Heart right ventricle (tissue), 16 donors: ENCODE measurements at regions not wholly inside any gene's neighbourhood (a gene's known extent, or its start where the extent isn't known, plus 50 kb on each side); places are given as distances from the start of the nearest gene placed in this dataset.

Experiments
- ATAC-seq, 8 donors: fragments of 200-7000 bp; cut with Tn5 transposase; one replicate each; pipeline ENCODE4 v1.9.1; 2020; ENCODE audit warnings: mild to moderate bottlenecking in 8 of 8, moderate library complexity in 8 of 8, moderate number of reproducible peaks in 1 of 8
- DNase-seq, 2 donors: peaks; one replicate each; pipeline ENCODE4 v3.0.0-alpha.2; 2020
- H3K27ac ChIP-seq, 10 donors: fragments of 200-600 bp; sonication (generic) in 2 of 10; one replicate each; pipeline versions ENCODE4 v1.5.0 to v1.8.0; 2020 to 2022; ENCODE audit warnings: mild to moderate bottlenecking in 3 of 10
- H3K27me3 ChIP-seq, 7 donors: fragments of 200-600 bp; one replicate each; pipeline ENCODE4 v1.8.0; 2021 to 2022; ENCODE audit warnings: mild to moderate bottlenecking in 2 of 7
- H3K36me3 ChIP-seq, 9 donors: fragments of 200-600 bp; sonication (generic) in 1 of 9; one replicate each; pipeline versions ENCODE4 v1.5.0 to v1.8.0; 2020 to 2022; ENCODE audit warnings: mild to moderate bottlenecking in 2 of 9
- H3K4me1 ChIP-seq, 9 donors: fragments of 200-600 bp; sonication (generic) in 1 of 9; one replicate each; pipeline versions ENCODE4 v1.5.0 to v1.8.0; 2020 to 2022; ENCODE audit warnings: mild to moderate bottlenecking in 4 of 9
- H3K4me3 ChIP-seq, 10 donors: fragments of 200-600 bp; sonication (generic) in 2 of 10; one replicate each; pipeline versions ENCODE4 v1.5.0 to v1.8.0; 2020 to 2022; ENCODE audit warnings: mild to moderate bottlenecking in 7 of 10, moderate library complexity in 2 of 10
- H3K9me3 ChIP-seq, 11 donors: fragments of 200-600 bp in 10 of 11; sonication (generic) in 2 of 11; one replicate each; pipeline versions ENCODE4 v1.5.0 to v1.8.0; 2013 to 2022; ENCODE audit warnings: mild to moderate bottlenecking in 2 of 11, control low read depth in 1 of 11, moderate library complexity in 1 of 11
- CTCF ChIP-seq, 9 donors: fragments of 200-600 bp; sonication (generic) in 2 of 9; IDR thresholded peaks; one replicate each; pipeline versions ENCODE4 v1.5.0 to v1.8.0; 2021 to 2022; ENCODE audit warnings: antibody characterized with exemption in 9 of 9, mild to moderate bottlenecking in 5 of 9, moderate library complexity in 1 of 9
- WGBS, 2 donors: extraction: QIAGEN DNeasy Blood & Tissue Kit; methylation state at CpG; one replicate each; pipeline ENCODE4 v1.1.7; 2013; ENCODE audit warnings: inconsistent platforms in 1 of 2; 5-methylcytosine and 5-hydroxymethylcytosine counted together
- intact Hi-C, 10 donors: fragments of 100-400 bp; cut with DNase I; formaldehyde crosslinking; loops; one replicate each; pipeline versions ENCODE4 v1.11.1 to v1.14.2; 2022
- donor health status: Arrhythmogenic right ventricular cardiomyopathy.
- donor health status: ischemic (EF 13 %, LVEDD 7.1; RV severe dilation, severe dysfunction).
- donor health status: healthy with polysubstance abuse.
- donor health status: DM: no; HTN: yes; CAD: no.
- donor health status: DM: no; HTN: no; CAD: no.
- donor health status: ischemic (EF 25% LVEDD 6.9; RV normal size, moderate dysfunction).
- donor health status: ischemic (EF 25% LVEDD 5.7; RV mildly dilated, moderate dysfunction).
- donor health status: healthy.
- donor health status: DM: yes; HTN: yes; CAD: no.
- donor health status: Ischemic cardiomyopathy.
- donor health status: ischemic (EF 35%, LVEDD 5.7; RV mildly dilated, moderate dysfunction).
- donor health status: nonischemic (EF 11% LVEDD 7.7; RV severe dilation, severe dysfunction).
- donor health status: DM: yes; HTN: yes; CAD: no.
- donor health status: PGD.
- donor health status: ischemic (EF 29% LVEDD 5.4; RV normal size, mild dysfunction).
- donor health status: nonischemic (EF 23%, LVEDD 6.1; RV moderate dilation, normal function).

- no peak for TF ChIP-seq CTCF (IDR thresholded peaks at IDR 0.05)
- H3K36me3 ChIP-seq = no peaks in the 10 kb centered on the region
- no peaks in the 10 kb centered on the region for H3K4me1 ChIP-seq
- H3K27me3 ChIP-seq = no peaks in the 10 kb centered on the region
- no peak for DNase-seq
- no peak overlapping the region for H3K27ac ChIP-seq
- no peak overlapping the region for H3K4me3 ChIP-seq
- H3K9me3 ChIP-seq = peaks cover 0 to 9% (median 0%) of the 10 kb centered on the region in 11 donors
- WGBS, 2 donors = 59 to 72% methylated on average over 8 of the region's 8 CpGs
- intact Hi-C loops = no loop called here
- ATAC-seq = peak in 1 of 8 donors; percentile 41
These were observed 143.5 kb downstream of the SLC30A10 start for GRCh38 chr1:219784660-219785381.

- Histone ChIP-seq H3K36me3 (no peaks in the 10 kb centered on the region), H3K27me3 (no peaks in the 10 kb centered on the region), H3K27ac (no peak overlapping the region), H3K9me3 (peaks cover 0 to 6% (median 0%) of the 10 kb centered on the region in 11 donors), H3K4me1 (no peaks in the 10 kb centered on the region), H3K4me3 (no peak overlapping the region)
- intact Hi-C loops = no loop called here
- TF ChIP-seq CTCF (IDR thresholded peaks at IDR 0.05) = no peak
- ATAC-seq = no peak
- 82 to 84% methylated on average over 2 of the region's 2 CpGs for WGBS, 2 donors
- no peak for DNase-seq
These were observed 144.6 kb downstream of the SLC30A10 start for GRCh38 chr1:219783605-219784235.

GRCh38 chr1:219782929-219783328 lies 145.4 kb downstream of the SLC30A10 start:
- WGBS, 2 donors = 75 to 84% methylated on average over 3 of the region's 3 CpGs
- ATAC-seq (no peak), DNase-seq (no peak)
- TF ChIP-seq CTCF (IDR thresholded peaks at IDR 0.05) = no peak
- H3K4me1 ChIP-seq = no peaks in the 10 kb centered on the region
- no peak overlapping the region for H3K27ac ChIP-seq
- no peaks in the 10 kb centered on the region for H3K36me3 ChIP-seq
- H3K27me3 ChIP-seq = no peaks in the 10 kb centered on the region
- no peaks in the 10 kb centered on the region for H3K9me3 ChIP-seq
- no peak overlapping the region for H3K4me3 ChIP-seq
- intact Hi-C loops = no loop called here

GRCh38 chr1:219782311-219782710 lies 146.0 kb downstream of the SLC30A10 start:
- intact Hi-C loops = no loop called here
- Histone ChIP-seq H3K4me3 (no peak overlapping the region), H3K36me3 (no peaks in the 10 kb centered on the region), H3K9me3 (no peaks in the 10 kb centered on the region), H3K27me3 (no peaks in the 10 kb centered on the region), H3K4me1 (no peaks in the 10 kb centered on the region), H3K27ac (no peak overlapping the region)
- TF ChIP-seq CTCF (IDR thresholded peaks at IDR 0.05) = no peak
- ATAC-seq (no peak), DNase-seq (no peak)
- 65 to 79% methylated on average over 4 of the region's 4 CpGs for WGBS, 2 donors
